Adrenal gland (tissue), 9 donors: ENCODE measurements at regions not wholly inside any gene's neighbourhood (a gene's known extent, or its start where the extent isn't known, plus 50 kb on each side); places are given as distances from the start of the nearest gene placed in this dataset.

Experiments used
- DNase-seq, 7 donors: peaks; one replicate each; pipeline ENCODE4 v3.0.0-alpha.2; 2019 to 2020
- H3K27ac ChIP-seq, 5 donors: fragments of 200-600 bp; sonication (generic) in 4 of 5; 1 replicate in 3 of 5; 2 replicates in 2 of 5; pipeline versions ENCODE4 v1.5.1 to v1.8.0; 2016 to 2020; ENCODE audit warnings: mild to moderate bottlenecking in 1 of 5
- H3K27me3 ChIP-seq: fragments of 200-600 bp; 2 replicates; pipeline ENCODE4 v1.8.0; 2021
- H3K36me3 ChIP-seq, 2 donors: fragments of 200-600 bp; replicated peaks in 1 of 2; 1 replicate in 1 of 2; 2 replicates in 1 of 2; pipeline versions ENCODE4 v1.5.1 to v1.8.0; 2018 to 2022
- H3K4me1 ChIP-seq, 2 donors: fragments of 200-600 bp; replicated peaks in 1 of 2; 1 replicate in 1 of 2; 2 replicates in 1 of 2; pipeline versions ENCODE4 v1.5.1 to v1.8.0; 2018 to 2021
- H3K4me3 ChIP-seq, 4 donors: fragments of 200-600 bp; sonication (generic) in 3 of 4; one replicate each; pipeline ENCODE4 v1.5.1; 2016 to 2018
- H3K9me3 ChIP-seq, 3 donors: fragments of 200-600 bp; sonication (generic) in 1 of 3; replicated peaks in 1 of 3; 1 replicate in 2 of 3; 2 replicates in 1 of 3; pipeline versions ENCODE4 v1.5.1 to v1.8.0; 2016 to 2021
- CTCF ChIP-seq, 6 experiments: fragments of 450-650 bp in 4 of 6; fragments of 200-600 bp in 2 of 6; sonication (generic) in 1 of 6; IDR thresholded peaks; 1 replicate in 5 of 6; 2 replicates in 1 of 6; pipeline versions ENCODE4 v1.5.1 to v1.8.0; 2016 to 2021; ENCODE audit warnings: antibody characterized with exemption in 6 of 6, mild to moderate bottlenecking in 2 of 6, moderate library complexity in 1 of 6
- POLR2A ChIP-seq, 2 donors: fragments of 450-650 bp; IDR thresholded peaks; one replicate each; pipeline ENCODE4 v1.6.1; 2017; ENCODE audit warnings: antibody characterized with exemption in 2 of 2, mild to moderate bottlenecking in 2 of 2, moderate library complexity in 1 of 2
- WGBS, 4 donors: extraction: QIAGEN DNeasy Blood & Tissue Kit in 2 of 4; methylation state at CpG; one replicate each; pipeline versions ENCODE4 v1.1.5 to v1.1.7; 2013 to 2017; 5-methylcytosine and 5-hydroxymethylcytosine counted together
- intact Hi-C, 2 donors: fragments of 100-400 bp; cut with DNase I; formaldehyde crosslinking; loops; one replicate each; pipeline versions ENCODE4 v1.14.1 to v1.15.0; 2022 to 2023
- donor health status: healthy with polysubstance abuse.
- donor health status: Bipolar disorder and iron deficiency.
- donor health status: DM: yes; HTN: yes; CAD: no.
- donor health status: DM: no; HTN: no; CAD: no.
- donor health status: DM: no; HTN: no; CAD: no.

GRCh38 chr20:40542065-40542464 is 147.0 kb downstream of the MAFB start:
- H3K27ac ChIP-seq, result no peak overlapping the region
- no peaks in the 10 kb centered on the region for H3K27me3 ChIP-seq
- H3K4me1 ChIP-seq, result no peaks in the 10 kb centered on the region
- intact Hi-C loops, result no loop called here
- H3K36me3 ChIP-seq, result no peaks in the 10 kb centered on the region
- 61 to 81% (median 78%) methylated on average over 2 of the region's 2 CpGs for WGBS, 4 donors
- H3K9me3 ChIP-seq, result no peaks in the 10 kb centered on the region
- TF ChIP-seq CTCF (IDR thresholded peaks at IDR 0.05), result no peak
- no peak for TF ChIP-seq POLR2A (IDR thresholded peaks at IDR 0.05)
- no peak overlapping the region for H3K4me3 ChIP-seq
- no peak for DNase-seq

- no peak for DNase-seq
- Histone ChIP-seq H3K27me3 (no peaks in the 10 kb centered on the region), H3K4me1 (no peaks in the 10 kb centered on the region), H3K27ac (no peak overlapping the region), H3K4me3 (no peak overlapping the region), H3K36me3 (no peaks in the 10 kb centered on the region), H3K9me3 (no peaks in the 10 kb centered on the region)
- TF ChIP-seq POLR2A (IDR thresholded peaks at IDR 0.05), result no peak
- TF ChIP-seq CTCF (IDR thresholded peaks at IDR 0.05), result no peak
- intact Hi-C loops, result no loop called here
- WGBS, 4 donors, result 38 to 51% (median 44%) methylated on average over 2 of the region's 2 CpGs
These were observed 148.9 kb downstream of the MAFB start for GRCh38 chr20:40540166-40540565.

GRCh38 chr20:40538131-40538530 is 150.9 kb downstream of the MAFB start:
- DNase-seq, result no peak
- intact Hi-C loops, result no loop called here
- H3K36me3 ChIP-seq, result no peaks in the 10 kb centered on the region
- no peak for TF ChIP-seq POLR2A (IDR thresholded peaks at IDR 0.05)
- TF ChIP-seq CTCF (IDR thresholded peaks at IDR 0.05), result no peak
- H3K9me3 ChIP-seq, result no peaks in the 10 kb centered on the region
- no peaks in the 10 kb centered on the region for H3K27me3 ChIP-seq
- no peak overlapping the region for H3K27ac ChIP-seq
- H3K4me1 ChIP-seq, result no peaks in the 10 kb centered on the region
- 84 to 89% (median 86%) methylated on average over 3 of the region's 3 CpGs for WGBS, 4 donors
- H3K4me3 ChIP-seq, result no peak overlapping the region

GRCh38 chr20:40536808-40537207 is 152.2 kb downstream of the MAFB start:
- H3K27me3 ChIP-seq, result no peaks in the 10 kb centered on the region
- no peaks in the 10 kb centered on the region for H3K4me1 ChIP-seq
- no peaks in the 10 kb centered on the region for H3K36me3 ChIP-seq
- intact Hi-C loops, result no loop called here
- no peak for TF ChIP-seq CTCF (IDR thresholded peaks at IDR 0.05)
- no peak for TF ChIP-seq POLR2A (IDR thresholded peaks at IDR 0.05)
- no peaks in the 10 kb centered on the region for H3K9me3 ChIP-seq
- H3K4me3 ChIP-seq, result no peak overlapping the region
- no peak overlapping the region for H3K27ac ChIP-seq
- no peak for DNase-seq
- WGBS, 4 donors, result 79 to 85% (median 80%) methylated on average over 4 of the region's 4 CpGs
